Panc1 (cell line): ENCODE measurements at regions not wholly inside any gene's neighbourhood (a gene's known extent, or its start where the extent isn't known, plus 50 kb on each side); places are given as distances from the start of the nearest gene placed in this dataset.
"Not testable (repeated sequence)": the region's sequence is repeated elsewhere in the genome, so short reads cannot be mapped to it uniquely, and the experiment has no call there.

Experiments
- ATAC-seq: fragments of 200-7000 bp; cut with Tn5 transposase; 2 replicates; pipeline ENCODE4 v1.9.1; 2020; ENCODE audit warnings: mild to moderate bottlenecking, moderate library complexity
- BruUV-seq: library from RNA; stranded (reverse); fragments of 400-500 nt; replicated peaks from 2 replicates; lab custom pipeline; 2021; lab: Mats Ljungman, UMichigan
- CTCF ChIA-PET: fragments of 300-600 bp; sonication (Branson Sonifier 250); formaldehyde crosslinking; loops from one replicate; lab custom pipeline; 2022; ENCODE audit warnings: antibody characterized with exemption; lab: Charles Lee
- POLR2A ChIA-PET: fragments of 300-600 bp; sonication (Branson Sonifier 250); formaldehyde crosslinking; loops from one replicate; lab custom pipeline; 2022; ENCODE audit warnings: antibody characterized with exemption; lab: Charles Lee
- DNase-seq: peaks from one replicate; pipeline ENCODE4 v3.0.0-alpha.2; 2010; ENCODE audit warnings: low read depth, low spot score
- H3K27ac ChIP-seq: 2 replicates; pipeline ENCODE4 v1.5.1; 2011; ENCODE audit warnings: mild to moderate bottlenecking, low read length, inconsistent platforms
- H3K27me3 ChIP-seq: fragments of 200-500 bp; sonication (Bioruptor generic); 2 replicates; pipeline ENCODE4 v1.6.0; 2014; ENCODE audit warnings: low read length, inconsistent platforms; ENCODE audit not compliant: control insufficient read depth, insufficient read depth
- H3K36me3 ChIP-seq: fragments of 200-500 bp; sonication (Bioruptor generic); 2 replicates; pipeline ENCODE4 v1.5.1; 2014; ENCODE audit warnings: inconsistent platforms, mild to moderate bottlenecking, low read length, moderate library complexity; ENCODE audit not compliant: control insufficient read depth, insufficient read depth
- H3K4me1 ChIP-seq: 2 replicates; pipeline ENCODE4 v1.5.1; 2011; ENCODE audit warnings: inconsistent platforms, mild to moderate bottlenecking, low read length, moderate library complexity; ENCODE audit not compliant: control insufficient read depth, insufficient read depth
- H3K4me3 ChIP-seq, 2 experiments: 2 replicates each; pipeline ENCODE4 v1.5.1; 2011 to 2012; ENCODE audit warnings: low read depth in 2 of 2, low read length in 2 of 2, mild to moderate bottlenecking in 2 of 2, inconsistent platforms in 1 of 2, moderate library complexity in 1 of 2
- H3K9me3 ChIP-seq: fragments of 200-500 bp; sonication (Bioruptor generic); 2 replicates; pipeline ENCODE4 v1.5.1; 2014; ENCODE audit warnings: low read depth, mild to moderate bottlenecking, inconsistent platforms, low read length, moderate library complexity; ENCODE audit not compliant: control insufficient read depth, insufficient read depth
- in situ Hi-C: cut with HindIII; loops from 2 replicates; pipeline ENCODE4 v1.10.0; 2016; ENCODE audit warnings: low sequenced_read_pairs, low pct_unique_long_range_greater_than_20kb
- intact Hi-C: fragments of 100-400 bp; cut with micrococcal nuclease; formaldehyde crosslinking; loops from one replicate; pipeline ENCODE4 v1.10.0; 2022; ENCODE audit not compliant: unreplicated experiment

- H3K9me3 ChIP-seq, H3K27ac ChIP-seq, intact Hi-C loops, DNase-seq, H3K36me3 ChIP-seq, CTCF ChIA-PET, ATAC-seq, H3K27me3 ChIP-seq, H3K4me3 ChIP-seq, BruUV-seq, H3K4me1 ChIP-seq, POLR2A ChIA-PET, in situ Hi-C loops: not testable (repeated sequence)
Observed at GRCh38 chr21:9037588-9038544, 1483.5 kb upstream of the TPTE start.

- H3K9me3 ChIP-seq, H3K27ac ChIP-seq, BruUV-seq, in situ Hi-C loops, H3K27me3 ChIP-seq, CTCF ChIA-PET, DNase-seq, H3K4me1 ChIP-seq, intact Hi-C loops, H3K36me3 ChIP-seq, POLR2A ChIA-PET: not testable (repeated sequence)
- peak; percentile 53; the same call in 1 of the 2 replicates for ATAC-seq
- peak overlapping the region; percentile 2 to 16; a peak in 3 of 4 replicates for H3K4me3 ChIP-seq
Observed at GRCh38 chr21:9039520-9040365, 1481.6 kb upstream of the TPTE start.

DNA sequence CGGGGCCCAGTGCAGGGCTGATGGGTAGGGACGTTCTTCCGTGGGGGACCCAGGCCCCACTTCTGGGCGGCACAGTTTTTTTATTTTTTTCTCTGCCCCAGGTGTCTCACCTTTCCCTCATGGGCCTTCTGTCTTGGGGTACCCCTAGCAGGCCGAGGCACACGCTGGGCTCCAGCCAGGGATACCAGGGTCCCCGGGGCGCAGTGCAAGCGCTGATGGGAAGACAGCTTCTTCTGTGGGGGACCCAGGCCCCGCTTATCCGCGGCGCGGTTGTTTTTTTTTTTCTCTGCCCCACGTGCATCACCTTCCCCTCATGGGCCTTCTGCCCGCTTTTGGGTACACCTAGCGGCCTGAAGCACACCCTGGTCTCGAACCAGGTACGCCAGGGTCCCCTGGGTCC is 1481.0 kb upstream of the TPTE start:
- ATAC-seq, H3K27me3 ChIP-seq, H3K9me3 ChIP-seq, DNase-seq, CTCF ChIA-PET, H3K27ac ChIP-seq, in situ Hi-C loops, H3K36me3 ChIP-seq, H3K4me3 ChIP-seq, H3K4me1 ChIP-seq, POLR2A ChIA-PET, intact Hi-C loops: not testable (repeated sequence)
- BruUV-seq: TSS peak; percentile 36

DNA sequence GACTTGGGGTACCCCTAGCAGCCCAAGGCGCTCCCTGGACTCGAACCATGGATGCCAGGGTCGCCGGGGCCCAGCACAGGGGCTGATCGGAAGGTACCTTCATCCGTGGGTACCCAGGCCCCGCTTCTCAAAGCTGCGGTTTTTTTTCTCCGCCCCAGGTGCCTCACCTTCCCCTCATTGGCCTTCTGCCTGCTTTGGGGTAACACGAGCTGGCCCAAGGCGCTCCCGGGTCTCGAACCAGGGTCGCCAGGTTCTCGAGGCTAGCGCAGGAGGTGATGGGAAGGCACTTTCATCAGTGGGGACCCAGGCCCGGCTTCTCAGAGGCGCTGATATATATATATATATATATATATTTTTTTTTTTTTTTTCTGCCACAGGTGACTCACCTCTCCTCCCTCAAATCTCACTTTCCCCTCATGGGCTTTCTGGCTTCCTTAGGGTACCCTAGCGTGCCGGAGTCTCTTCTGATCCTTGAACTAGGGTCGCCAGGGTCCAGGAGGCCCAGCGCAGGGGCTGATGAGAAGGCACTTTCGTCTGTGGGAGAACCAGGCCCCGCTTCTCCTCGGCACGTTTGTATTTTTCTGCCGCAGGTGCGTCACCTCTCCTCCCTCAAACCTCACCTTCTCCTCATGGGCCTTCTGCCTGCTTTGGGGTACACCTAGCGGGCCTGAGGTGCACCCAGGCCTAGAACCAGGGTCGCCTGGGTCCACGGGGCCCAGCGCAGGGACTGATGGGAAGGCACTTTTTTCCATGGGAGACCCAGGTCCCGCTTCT is 1480.0 kb upstream of the TPTE start:
- DNase-seq, H3K9me3 ChIP-seq, CTCF ChIA-PET, intact Hi-C loops, H3K36me3 ChIP-seq, ATAC-seq, H3K4me3 ChIP-seq, H3K27me3 ChIP-seq, H3K4me1 ChIP-seq, in situ Hi-C loops, H3K27ac ChIP-seq, POLR2A ChIA-PET, BruUV-seq: not testable (repeated sequence)

- in situ Hi-C loops, BruUV-seq, intact Hi-C loops, H3K27ac ChIP-seq, CTCF ChIA-PET, H3K36me3 ChIP-seq, DNase-seq, POLR2A ChIA-PET, H3K4me1 ChIP-seq, H3K27me3 ChIP-seq, H3K9me3 ChIP-seq: not testable (repeated sequence)
- ATAC-seq: peak; percentile 82
- H3K4me3 ChIP-seq: peak overlapping the region; percentile 26 to 34
Observed at GRCh38 chr21:9043089-9043488, 1478.3 kb upstream of the TPTE start.

DNA sequence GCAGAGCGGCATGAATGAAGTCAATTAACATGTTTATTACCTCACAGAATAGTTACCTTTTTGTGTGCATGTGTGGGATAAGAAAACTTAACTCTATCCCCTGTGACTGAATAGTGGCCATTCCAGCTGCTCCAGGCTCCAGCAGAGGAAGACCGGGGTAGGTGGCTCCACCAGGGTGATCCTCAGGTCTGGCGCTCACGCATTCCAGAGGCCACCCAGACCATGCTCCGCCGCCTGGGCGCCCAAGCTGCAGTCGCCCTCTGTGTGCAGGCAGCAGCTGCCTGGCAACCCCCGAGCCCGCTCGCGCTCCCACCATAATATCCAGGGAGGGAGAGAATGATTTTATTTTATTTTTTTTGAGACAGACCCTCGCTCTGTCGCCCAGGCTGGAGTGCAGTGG is 1474.5 kb upstream of the TPTE start:
- POLR2A ChIA-PET, CTCF ChIA-PET, H3K4me1 ChIP-seq, ATAC-seq, H3K36me3 ChIP-seq, H3K4me3 ChIP-seq, H3K27ac ChIP-seq, BruUV-seq, in situ Hi-C loops, intact Hi-C loops, DNase-seq, H3K27me3 ChIP-seq, H3K9me3 ChIP-seq: not testable (repeated sequence)
